PC-9 (cell line): ENCODE measurements at regions not wholly inside any gene's neighbourhood (a gene's known extent, or its start where the extent isn't known, plus 50 kb on each side); places are given as distances from the start of the nearest gene placed in this dataset.

Source experiments
- BruUV-seq: library from RNA; stranded (reverse); fragments of 400-500 nt; replicated peaks from 2 replicates; lab custom pipeline; 2021; lab: Mats Ljungman, UMichigan
- CTCF ChIA-PET: fragments of 300-600 bp; sonication (Branson Sonifier 250); formaldehyde crosslinking; loops from one replicate; lab custom pipeline; 2022; ENCODE audit warnings: antibody characterized with exemption; lab: Charles Lee
- POLR2A ChIA-PET: fragments of 300-600 bp; sonication (Branson Sonifier 250); formaldehyde crosslinking; loops from one replicate; lab custom pipeline; 2022; ENCODE audit warnings: antibody characterized with exemption; ENCODE audit not compliant: unreplicated experiment; lab: Charles Lee
- DNase-seq, 2 experiments: peaks; one replicate each; pipeline versions ENCODE4 v3.0.0 to v3.0.0-alpha.2; 2015 to 2022; ENCODE audit warnings: mixed read lengths in 1 of 2
- H2AFZ ChIP-seq: fragments of 200-600 bp; sonication (generic); 2 replicates; pipeline ENCODE4 v1.8.1; 2017; ENCODE audit warnings: antibody characterized with exemption
- H3F3A ChIP-seq: fragments of 200-600 bp; sonication (generic); 2 replicates; pipeline ENCODE4 v1.8.1; 2017; ENCODE audit warnings: antibody characterized with exemption, mild to moderate bottlenecking, low read depth; ENCODE audit not compliant: insufficient read depth
- H3K27ac ChIP-seq: fragments of 200-600 bp; sonication (generic); 2 replicates; pipeline ENCODE4 v1.6.1; 2016; ENCODE audit warnings: mixed run types
- H3K27me3 ChIP-seq: fragments of 200-600 bp; sonication (generic); 2 replicates; pipeline ENCODE4 v1.6.1; 2016; ENCODE audit warnings: low read depth, mixed run types; ENCODE audit not compliant: insufficient read depth
- H3K36me3 ChIP-seq: fragments of 200-600 bp; sonication (generic); 2 replicates; pipeline ENCODE4 v1.6.1; 2016; ENCODE audit warnings: low read depth, mixed run types
- H3K4me1 ChIP-seq: fragments of 200-600 bp; sonication (generic); replicated peaks from 2 replicates; pipeline ENCODE4 v1.6.1; 2016; ENCODE audit warnings: mixed run types; ENCODE audit not compliant: insufficient read depth
- H3K4me2 ChIP-seq: fragments of 200-600 bp; sonication (generic); 2 replicates; pipeline ENCODE4 v1.6.1; 2017; ENCODE audit warnings: mixed run types
- H3K4me3 ChIP-seq: fragments of 200-600 bp; sonication (generic); 2 replicates; pipeline ENCODE4 v1.6.1; 2016; ENCODE audit warnings: mixed run types
- H3K79me2 ChIP-seq: fragments of 200-600 bp; sonication (generic); 2 replicates; pipeline ENCODE4 v1.6.1; 2017; ENCODE audit warnings: low read depth, mixed run types
- H3K9me2 ChIP-seq: fragments of 200-600 bp; sonication (generic); 2 replicates; pipeline ENCODE4 v1.8.1; 2017; ENCODE audit warnings: mild to moderate bottlenecking; ENCODE audit not compliant: insufficient read depth
- H3K9me3 ChIP-seq: fragments of 200-600 bp; sonication (generic); 2 replicates; pipeline ENCODE4 v1.8.1; 2016; ENCODE audit warnings: low read depth; ENCODE audit not compliant: insufficient read depth
- H4K20me1 ChIP-seq: fragments of 200-600 bp; sonication (generic); 2 replicates; pipeline ENCODE4 v1.8.1; 2017; ENCODE audit not compliant: insufficient read depth
- EZH2 ChIP-seq: fragments of 200-600 bp; sonication (generic); IDR thresholded peaks from 2 replicates; pipeline ENCODE4 v1.8.0; 2017; ENCODE audit warnings: antibody characterized with exemption, low read depth
- intact Hi-C: fragments of 100-400 bp; cut with micrococcal nuclease; formaldehyde crosslinking; loops from one replicate; pipeline ENCODE4 v1.10.0; 2022; ENCODE audit not compliant: unreplicated experiment
- TF ChIP-seq, protein P1 (sequence below): fragments of 200-600 bp; sonication (generic); conservative IDR thresholded peaks from 2 replicates; pipeline ENCODE4 v1.6.1; 2017; ENCODE audit warnings: mixed run types, antibody characterized with exemption, mild to moderate bottlenecking, moderate library complexity

DNA sequence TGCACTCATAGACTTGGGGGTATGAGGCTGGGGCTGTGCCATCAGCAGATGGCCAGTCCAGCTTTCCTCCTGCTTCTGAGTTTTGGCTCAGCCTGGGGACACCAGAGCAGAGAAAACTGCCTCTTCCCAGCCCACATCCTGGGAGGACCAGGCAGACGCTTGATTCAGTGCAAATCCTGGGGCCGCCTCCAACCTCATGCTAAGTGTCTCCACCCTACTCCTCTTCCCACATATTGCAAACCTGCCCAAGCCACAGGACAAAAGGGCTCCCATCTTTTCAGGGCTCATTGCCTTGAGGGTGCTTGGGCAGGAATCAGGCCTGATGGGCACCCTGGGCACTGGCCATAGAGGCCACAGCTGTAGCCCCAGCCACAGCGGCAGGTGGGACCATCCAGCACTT lies 79.7 kb upstream of the SHANK2 start:
- Histone ChIP-seq H3K4me1 (no peaks in the 10 kb centered on the region), H3K9me3 (0 out of 2 replicates have a peak, but pooled peaks cover 4% of the 10 kb centered on the region), H3K27me3 (no peaks in the 10 kb centered on the region; the same call in 1 of the 2 replicates), H3K4me2 (no peak overlapping the region), H3K79me2 (no peaks in the 10 kb centered on the region), H3K9me2 (no peaks in the 10 kb centered on the region), H3K36me3 (no peaks in the 10 kb centered on the region), H3K27ac (no peak overlapping the region), H3F3A (no peaks in the 10 kb centered on the region), H4K20me1 (no peaks in the 10 kb centered on the region), H3K4me3 (no peak overlapping the region), H2AFZ (no peak overlapping the region)
- no TSS peak for BruUV-seq
- CTCF ChIA-PET = no interaction called here
- intact Hi-C loops = no loop called here
- POLR2A ChIA-PET = no interaction called here
- no peak for TF ChIP-seq EZH2
- TF ChIP-seq, protein P1, sequence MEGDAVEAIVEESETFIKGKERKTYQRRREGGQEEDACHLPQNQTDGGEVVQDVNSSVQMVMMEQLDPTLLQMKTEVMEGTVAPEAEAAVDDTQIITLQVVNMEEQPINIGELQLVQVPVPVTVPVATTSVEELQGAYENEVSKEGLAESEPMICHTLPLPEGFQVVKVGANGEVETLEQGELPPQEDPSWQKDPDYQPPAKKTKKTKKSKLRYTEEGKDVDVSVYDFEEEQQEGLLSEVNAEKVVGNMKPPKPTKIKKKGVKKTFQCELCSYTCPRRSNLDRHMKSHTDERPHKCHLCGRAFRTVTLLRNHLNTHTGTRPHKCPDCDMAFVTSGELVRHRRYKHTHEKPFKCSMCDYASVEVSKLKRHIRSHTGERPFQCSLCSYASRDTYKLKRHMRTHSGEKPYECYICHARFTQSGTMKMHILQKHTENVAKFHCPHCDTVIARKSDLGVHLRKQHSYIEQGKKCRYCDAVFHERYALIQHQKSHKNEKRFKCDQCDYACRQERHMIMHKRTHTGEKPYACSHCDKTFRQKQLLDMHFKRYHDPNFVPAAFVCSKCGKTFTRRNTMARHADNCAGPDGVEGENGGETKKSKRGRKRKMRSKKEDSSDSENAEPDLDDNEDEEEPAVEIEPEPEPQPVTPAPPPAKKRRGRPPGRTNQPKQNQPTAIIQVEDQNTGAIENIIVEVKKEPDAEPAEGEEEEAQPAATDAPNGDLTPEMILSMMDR = no peak
- DNase-seq = no peak

DNA sequence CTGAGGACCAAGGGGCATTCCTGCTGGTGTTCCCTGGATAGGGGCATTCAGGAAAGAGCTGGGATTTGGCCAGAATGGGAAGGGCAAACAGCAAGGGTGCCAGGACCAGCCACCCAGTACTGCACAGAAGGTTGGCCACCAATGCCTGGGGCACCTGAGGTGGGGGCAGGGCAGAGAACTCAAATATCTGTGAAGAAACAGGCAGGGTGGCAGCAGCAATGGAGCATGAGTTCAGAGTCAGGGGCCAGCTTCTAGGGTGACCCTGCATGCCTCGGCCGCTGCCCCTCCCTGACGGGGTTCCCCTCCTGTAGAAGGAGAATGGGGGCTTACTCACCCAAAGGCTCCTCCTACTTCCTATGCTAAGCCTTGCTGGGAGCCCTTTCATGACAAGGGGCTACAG lies 79.3 kb upstream of the SHANK2 start:
- Histone ChIP-seq H3K4me1 (no peaks in the 10 kb centered on the region), H3K9me3 (0 out of 2 replicates have a peak, but pooled peaks cover 4% of the 10 kb centered on the region), H3F3A (no peaks in the 10 kb centered on the region), H3K79me2 (no peaks in the 10 kb centered on the region), H3K4me3 (no peak overlapping the region), H3K4me2 (no peak overlapping the region), H3K9me2 (no peaks in the 10 kb centered on the region), H3K27ac (no peak overlapping the region), H4K20me1 (no peaks in the 10 kb centered on the region), H2AFZ (no peak overlapping the region), H3K36me3 (no peaks in the 10 kb centered on the region), H3K27me3 (no peaks in the 10 kb centered on the region; the same call in 1 of the 2 replicates)
- no peak for DNase-seq
- intact Hi-C loops = no loop called here
- no TSS peak for BruUV-seq
- ChIA-PET POLR2A (no interaction called here), CTCF (no interaction called here)
- TF ChIP-seq, protein P1 = no peak
- no peak for TF ChIP-seq EZH2

DNA sequence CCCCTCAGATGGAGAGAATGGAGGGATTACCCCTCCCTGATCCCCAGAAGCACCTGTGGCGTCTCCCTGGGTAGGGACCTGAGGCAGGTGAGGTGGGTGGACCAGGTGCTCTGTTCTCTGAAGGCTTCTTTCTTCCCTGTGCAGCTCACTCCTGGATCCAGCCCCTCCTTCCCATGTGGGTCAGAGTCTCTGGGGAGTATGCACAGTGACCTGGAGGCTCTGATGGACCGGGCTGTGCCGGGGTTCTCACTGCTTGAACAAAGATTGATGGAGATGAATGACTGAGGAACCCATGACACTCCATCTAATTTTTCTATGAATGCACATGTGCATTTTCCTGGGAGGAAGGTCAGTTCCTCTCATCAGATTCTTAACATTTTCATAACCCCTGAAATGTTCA lies 78.6 kb upstream of the SHANK2 start:
- Histone ChIP-seq H2AFZ (no peak overlapping the region), H3K4me2 (no peak overlapping the region), H3F3A (no peaks in the 10 kb centered on the region), H3K27ac (no peak overlapping the region), H3K79me2 (no peaks in the 10 kb centered on the region), H3K27me3 (no peaks in the 10 kb centered on the region), H3K9me2 (no peaks in the 10 kb centered on the region), H3K9me3 (0 out of 2 replicates have a peak, but pooled peaks cover 4% of the 10 kb centered on the region), H3K4me3 (no peak overlapping the region), H3K4me1 (no peaks in the 10 kb centered on the region), H3K36me3 (no peaks in the 10 kb centered on the region), H4K20me1 (no peaks in the 10 kb centered on the region)
- DNase-seq = no peak
- ChIA-PET CTCF (no interaction called here), POLR2A (no interaction called here)
- no TSS peak for BruUV-seq
- intact Hi-C loops = no loop called here
- TF ChIP-seq EZH2 = no peak
- TF ChIP-seq, protein P1 = no peak
